SU-DHL-6 (cell line): ENCODE measurements at regions not wholly inside any gene's neighbourhood (a gene's known extent, or its start where the extent isn't known, plus 50 kb on each side); places are given as distances from the start of the nearest gene placed in this dataset.

Experiments used
- H2AFZ ChIP-seq: fragments of 200-600 bp; sonication (generic); 2 replicates; pipeline ENCODE4 v1.6.1; 2014; ENCODE audit warnings: low read depth, mild to moderate bottlenecking, moderate library complexity, mixed read lengths, antibody characterized with exemption, low read length; ENCODE audit not compliant: severe bottlenecking
- H3F3A ChIP-seq: fragments of 200-600 bp; shearing (Covaris generic); 2 replicates; pipeline ENCODE4 v1.6.0; 2016; ENCODE audit warnings: antibody characterized with exemption, mild to moderate bottlenecking; ENCODE audit not compliant: insufficient read depth
- H3K27ac ChIP-seq: fragments of 200-600 bp; sonication (generic); 2 replicates; pipeline ENCODE4 v1.5.1; 2016; ENCODE audit warnings: low read depth, mild to moderate bottlenecking, low read length, moderate library complexity, mixed read lengths
- H3K27me3 ChIP-seq: fragments of 200-600 bp; sonication (generic), shearing (Covaris generic); 2 replicates; pipeline ENCODE4 v1.6.0; 2014; ENCODE audit warnings: mild to moderate bottlenecking, low read length
- H3K36me3 ChIP-seq: fragments of 200-600 bp; sonication (generic); 2 replicates; pipeline ENCODE4 v1.6.1; 2014; ENCODE audit warnings: mild to moderate bottlenecking, low read length, mixed read lengths
- H3K4me2 ChIP-seq: fragments of 300-600, 200-600 bp; shearing (Covaris generic), sonication (generic); 2 replicates; pipeline ENCODE4 v1.6.0; 2014; ENCODE audit warnings: low read length, low read depth, mild to moderate bottlenecking; ENCODE audit not compliant: poor library complexity, severe bottlenecking
- H3K4me3 ChIP-seq: fragments of 200-600 bp; sonication (generic); 2 replicates; pipeline ENCODE4 v1.5.1; 2014; ENCODE audit warnings: antibody characterized with exemption, low read length, mild to moderate bottlenecking, mixed read lengths; ENCODE audit not compliant: insufficient read depth, poor library complexity, severe bottlenecking
- H3K79me2 ChIP-seq: fragments of 200-600 bp; sonication (generic); 2 replicates; pipeline ENCODE4 v1.6.1; 2014; ENCODE audit warnings: mild to moderate bottlenecking, low read length, moderate library complexity; ENCODE audit not compliant: insufficient read depth
- H3K9ac ChIP-seq: fragments of 200-600 bp; sonication (generic); 2 replicates; pipeline ENCODE4 v1.7.0; 2014; ENCODE audit warnings: mild to moderate bottlenecking, low read length
- H3K9me2 ChIP-seq: fragments of 200-600 bp; sonication (generic); replicated peaks from 2 replicates; pipeline ENCODE4 v1.6.1; 2014; ENCODE audit warnings: low read length; ENCODE audit not compliant: insufficient read depth
- H3K9me3 ChIP-seq: fragments of 200-600 bp; sonication (generic); 2 replicates; pipeline ENCODE4 v1.6.1; 2014; ENCODE audit warnings: low read length, mixed read lengths; ENCODE audit not compliant: insufficient read depth
- H4K20me1 ChIP-seq: fragments of 200-600 bp; sonication (generic); 2 replicates; pipeline ENCODE4 v1.6.1; 2014; ENCODE audit warnings: low read depth, mild to moderate bottlenecking, antibody characterized with exemption, low read length, moderate library complexity, mixed read lengths
- CTCF ChIP-seq: fragments of 200-600 bp; sonication (generic); IDR thresholded peaks from one replicate; pipeline ENCODE4 v1.5.1; 2017; ENCODE audit warnings: antibody characterized with exemption, mild to moderate bottlenecking, low read length, moderate library complexity; ENCODE audit not compliant: insufficient read depth, poor library complexity, severe bottlenecking
- EZH2phosphoT487 ChIP-seq: fragments of 200-600 bp; sonication (generic), shearing (Covaris generic); conservative IDR thresholded peaks from 2 replicates; pipeline ENCODE4 v1.6.1; 2018; ENCODE audit warnings: mild to moderate bottlenecking, antibody characterized with exemption, low read length, moderate library complexity, mixed read lengths

GRCh38 chr3:182592747-182593146 is 200.6 kb upstream of the ATP11B start:
- H2AFZ ChIP-seq = no peak overlapping the region
- H3K9me2 ChIP-seq = no peaks in the 10 kb centered on the region
- no peaks in the 10 kb centered on the region for H3K79me2 ChIP-seq
- H4K20me1 ChIP-seq = no peaks in the 10 kb centered on the region
- no peak overlapping the region for H3K4me3 ChIP-seq
- no peak overlapping the region for H3K27ac ChIP-seq
- TF ChIP-seq CTCF = no peak
- TF ChIP-seq EZH2phosphoT487 = no peak
- no peaks in the 10 kb centered on the region for H3K9me3 ChIP-seq
- no peaks in the 10 kb centered on the region for H3K36me3 ChIP-seq
- H3F3A ChIP-seq = no peaks in the 10 kb centered on the region
- H3K9ac ChIP-seq = no peak overlapping the region
- H3K27me3 ChIP-seq = 0 out of 2 replicates have a peak, but pooled peaks cover 3% of the 10 kb centered on the region
- H3K4me2 ChIP-seq = no peak overlapping the region

GRCh38 chr3:182596676-182597410 is 196.5 kb upstream of the ATP11B start:
- H3K9me2 ChIP-seq = no peaks in the 10 kb centered on the region
- H3K27me3 ChIP-seq = 0 out of 2 replicates have a peak, but pooled peaks cover 3% of the 10 kb centered on the region
- TF ChIP-seq CTCF (no peak), EZH2phosphoT487 (no peak)
- no peak overlapping the region for H3K27ac ChIP-seq
- no peaks in the 10 kb centered on the region for H3K9me3 ChIP-seq
- no peaks in the 10 kb centered on the region for H4K20me1 ChIP-seq
- no peak overlapping the region for H3K4me3 ChIP-seq
- no peak overlapping the region for H3K9ac ChIP-seq
- no peak overlapping the region for H3K4me2 ChIP-seq
- no peaks in the 10 kb centered on the region for H3F3A ChIP-seq
- H3K36me3 ChIP-seq = no peaks in the 10 kb centered on the region
- no peaks in the 10 kb centered on the region for H3K79me2 ChIP-seq
- no peak overlapping the region for H2AFZ ChIP-seq

GRCh38 chr3:182597621-182598041 is 195.7 kb upstream of the ATP11B start:
- 0 out of 2 replicates have a peak, but pooled peaks cover 3% of the 10 kb centered on the region for H3K27me3 ChIP-seq
- no peaks in the 10 kb centered on the region for H3K79me2 ChIP-seq
- TF ChIP-seq CTCF (no peak), EZH2phosphoT487 (no peak)
- H3K36me3 ChIP-seq = no peaks in the 10 kb centered on the region
- no peak overlapping the region for H3K4me3 ChIP-seq
- H3F3A ChIP-seq = no peaks in the 10 kb centered on the region
- no peak overlapping the region for H2AFZ ChIP-seq
- no peaks in the 10 kb centered on the region for H3K9me2 ChIP-seq
- no peak overlapping the region for H3K4me2 ChIP-seq
- no peaks in the 10 kb centered on the region for H4K20me1 ChIP-seq
- H3K27ac ChIP-seq = no peak overlapping the region
- H3K9ac ChIP-seq = no peak overlapping the region
- H3K9me3 ChIP-seq = no peaks in the 10 kb centered on the region
